ENCODE measurements at regions not wholly inside any gene's neighbourhood (a gene's known extent, or its start where the extent isn't known, plus 50 kb on each side); places are given as distances from the start of the nearest gene placed in this dataset.

- H3K79me1 ChIP-seq (ENCODE audit: low read depth in 1 of 2, low read length in 2 of 2): no peaks in the 10 kb centered on the region
- no peak for TF ChIP-seq SMC3 (IDR thresholded peaks at IDR 0.05; ENCODE audit: low read depth, low read length)
- no peak for TF ChIP-seq BHLHE40 (IDR thresholded peaks at IDR 0.05; ENCODE audit: low read depth, low read length)
- no peak for TF ChIP-seq FOS (IDR thresholded peaks at IDR 0.05; ENCODE audit: low read depth, low read length)
- no peak for TF ChIP-seq POLR2A (IDR thresholded peaks at IDR 0.05; ENCODE audit: low read depth, low read length)
- no peak for TF ChIP-seq MAZ (IDR thresholded peaks at IDR 0.05; ENCODE audit: borderline replicate concordance, low read depth, low read length)
- no peak for TF ChIP-seq RAD21 (IDR thresholded peaks at IDR 0.05; ENCODE audit: low read length)
- no peaks in the 10 kb centered on the region for H3K27me3 ChIP-seq (ENCODE audit: control insufficient read depth, insufficient read depth, low read length)
- H3K14ac ChIP-seq (replicated peaks; ENCODE audit: low read depth, low read length): no peak overlapping the region
- no peak overlapping the region for H2BK20ac ChIP-seq (ENCODE audit: low read depth, low read length)
- no peak overlapping the region for H4K5ac ChIP-seq (ENCODE audit: low read depth, low read length)
- WGBS, 2 experiments (ENCODE audit: extremely low coverage in 2 of 2, insufficient read length in 1 of 2): no CpG with 5 or more reads among the region's 3 CpGs
- no peak overlapping the region for H3K27ac ChIP-seq (ENCODE audit: insufficient read depth, low read length)
- no peak overlapping the region for H2AFZ ChIP-seq (replicated peaks; ENCODE audit: low read length, poor library complexity)
- no peak overlapping the region for H3K18ac ChIP-seq (ENCODE audit: low read depth, low read length)
- H3K23ac ChIP-seq (ENCODE audit: low read depth, low read length): no peak overlapping the region
- no peaks in the 10 kb centered on the region for H3K9me1 ChIP-seq (ENCODE audit: insufficient read depth, low read length)
- no peaks in the 10 kb centered on the region for H3K9me3 ChIP-seq (ENCODE audit: control insufficient read depth, insufficient read depth, low read length)
- no TSS peak for BruUV-seq (replicated peaks)
- H3K4me3 ChIP-seq (ENCODE audit: insufficient read depth, low read depth, low read length): no peak overlapping the region
- H2BK5ac ChIP-seq (ENCODE audit: low read depth, low read length, poor library complexity, severe bottlenecking): no peak overlapping the region
- no peaks in the 10 kb centered on the region for H3K4me1 ChIP-seq (ENCODE audit: control insufficient read depth, insufficient read depth, low read length)
- in situ Hi-C loops (cut with MboI; ENCODE audit: low sequenced_read_pairs) (no loop called here), dilution Hi-C loops (cut with HindIII; ENCODE audit: low sequenced_read_pairs, unreplicated experiment) (no loop called here), intact Hi-C loops (cut with micrococcal nuclease) (no loop called here)
- no peak overlapping the region for H3K4me2 ChIP-seq (ENCODE audit: low read depth, low read length)
- H3K36me3 ChIP-seq (ENCODE audit: control insufficient read depth, insufficient read depth, low read length): no peaks in the 10 kb centered on the region
- no peak overlapping the region for H4K91ac ChIP-seq (ENCODE audit: insufficient read depth, low read depth, low read length)
- H2BK120ac ChIP-seq (ENCODE audit: low read depth, low read length): no peak overlapping the region
- ChIA-PET CTCF (interaction anchor here (0.5 kb wide), 1 partner anchor 12 kb away, joined by 3 read pairs; no protein-coding TSS in a partner anchor), POLR2A (ENCODE audit: unreplicated experiment) (no interaction called here)
- H3K56ac ChIP-seq (ENCODE audit: extremely low read depth, insufficient read depth, low read length): no peak overlapping the region
- no peak overlapping the region for H2BK15ac ChIP-seq (ENCODE audit: low read depth, low read length)
- H2AK9ac ChIP-seq (replicated peaks; ENCODE audit: low read depth, low read length, poor library complexity): no peak overlapping the region
- H2AK5ac ChIP-seq (ENCODE audit: low read depth, low read length): no peak overlapping the region
- DNase-seq: no peak
- no peak overlapping the region for H3K9ac ChIP-seq (ENCODE audit: low read depth, low read length)
- no peaks in the 10 kb centered on the region for H4K20me1 ChIP-seq (ENCODE audit: insufficient read depth, low read length)
- no peak for ATAC-seq (ENCODE audit: low read depth)
- H4K8ac ChIP-seq (ENCODE audit: low read depth in 2 of 2, low read length in 2 of 2): no peak overlapping the region
- H3K4ac ChIP-seq (ENCODE audit: low read depth, low read length): no peak overlapping the region
Measured at GRCh38 chr3:24589931-24590880, 95.6 kb upstream of the THRB start.
